GM12874 (cell line): ENCODE measurements at regions not wholly inside any gene's neighbourhood (a gene's known extent, or its start where the extent isn't known, plus 50 kb on each side); places are given as distances from the start of the nearest gene placed in this dataset.

Experiments
- CTCF ChIP-seq: IDR thresholded peaks from 2 replicates; pipeline ENCODE4 v1.5.1; 2011; ENCODE audit warnings: low read depth, mild to moderate bottlenecking, control low read depth, low read length, moderate library complexity; ENCODE audit not compliant: insufficient read depth

- no peak for TF ChIP-seq CTCF
These were observed 729.2 kb upstream of the FANCL start for GRCh38 chr2:58970365-58970764.

GRCh38 chr2:58968885-58969284 is 727.8 kb upstream of the FANCL start:
- no peak for TF ChIP-seq CTCF

- TF ChIP-seq CTCF, result no peak
These were observed 726.6 kb upstream of the FANCL start for GRCh38 chr2:58967736-58968135.

GRCh38 chr2:58965602-58966001 is 724.5 kb upstream of the FANCL start:
- no peak for TF ChIP-seq CTCF

- no peak for TF ChIP-seq CTCF
These were observed 718.9 kb upstream of the FANCL start for GRCh38 chr2:58959996-58960395.

- no peak for TF ChIP-seq CTCF
These were observed 716.2 kb upstream of the FANCL start for GRCh38 chr2:58957188-58957840.

GRCh38 chr2:58954880-58955385 is 713.8 kb upstream of the FANCL start:
- TF ChIP-seq CTCF, result no peak
